ENCODE measurements at regions not wholly inside any gene's neighbourhood (a gene's known extent, or its start where the extent isn't known, plus 50 kb on each side); places are given as distances from the start of the nearest gene placed in this dataset.
A peak's percentile ranks its signal among the peaks of the same experiment; 100 is the strongest.

GRCh38 chr21:38965241-38965640 lies 159.5 kb downstream of the ETS2 start:
- peaks cover 12% of the 10 kb centered on the region for H3K4me1 Mint-ChIP-seq (ENCODE audit: unreplicated experiment)
- peak overlapping the region; percentile 38 for H3K27ac Mint-ChIP-seq (ENCODE audit: unreplicated experiment)
- TF ChIP-seq CTCF (IDR thresholded peaks at IDR 0.05; ENCODE audit: unreplicated experiment), result no peak
- no peak overlapping the region for H3K4me3 Mint-ChIP-seq (ENCODE audit: unreplicated experiment)
- DNase-seq (ENCODE audit: low spot score), result no peak
- H3K27me3 Mint-ChIP-seq (ENCODE audit: unreplicated experiment), result peaks cover 9% of the 10 kb centered on the region
- H3K36me3 Mint-ChIP-seq (ENCODE audit: low read depth, unreplicated experiment), result peaks cover 12% of the 10 kb centered on the region
- peaks cover 4% of the 10 kb centered on the region for H3K9me3 Mint-ChIP-seq (ENCODE audit: unreplicated experiment)

GRCh38 chr21:38963006-38963405 lies 157.3 kb downstream of the ETS2 start:
- Mint-ChIP-seq H3K4me3 (ENCODE audit: unreplicated experiment) (no peak overlapping the region), H3K27me3 (ENCODE audit: unreplicated experiment) (peaks cover 9% of the 10 kb centered on the region), H3K4me1 (ENCODE audit: unreplicated experiment) (peaks cover 20% of the 10 kb centered on the region), H3K9me3 (ENCODE audit: unreplicated experiment) (peaks cover 4% of the 10 kb centered on the region), H3K27ac (ENCODE audit: unreplicated experiment) (no peak overlapping the region), H3K36me3 (ENCODE audit: low read depth, unreplicated experiment) (peaks cover 12% of the 10 kb centered on the region)
- no peak for DNase-seq (ENCODE audit: low spot score)
- TF ChIP-seq CTCF (IDR thresholded peaks at IDR 0.05; ENCODE audit: unreplicated experiment), result no peak

- peaks cover 12% of the 10 kb centered on the region for H3K36me3 Mint-ChIP-seq (ENCODE audit: low read depth, unreplicated experiment)
These were observed 154.5 kb downstream of the ETS2 start for GRCh38 chr21:38960251-38960650.

GRCh38 chr21:38959692-38960061 lies 153.9 kb downstream of the ETS2 start:
- DNase-seq (ENCODE audit: low spot score), result no peak
- Mint-ChIP-seq H3K9me3 (ENCODE audit: unreplicated experiment) (peaks cover 4% of the 10 kb centered on the region), H3K27ac (ENCODE audit: unreplicated experiment) (no peak overlapping the region), H3K4me3 (ENCODE audit: unreplicated experiment) (no peak overlapping the region), H3K27me3 (ENCODE audit: unreplicated experiment) (peaks cover 9% of the 10 kb centered on the region), H3K36me3 (ENCODE audit: low read depth, unreplicated experiment) (peaks cover 12% of the 10 kb centered on the region), H3K4me1 (ENCODE audit: unreplicated experiment) (peaks cover 41% of the 10 kb centered on the region)
- TF ChIP-seq CTCF (IDR thresholded peaks at IDR 0.05; ENCODE audit: unreplicated experiment), result no peak

More at GRCh38 chr21:38960251-38960650, 154.5 kb downstream of the ETS2 start:
- peaks cover 4% of the 10 kb centered on the region for H3K9me3 Mint-ChIP-seq (ENCODE audit: unreplicated experiment)
- H3K4me3 Mint-ChIP-seq (ENCODE audit: unreplicated experiment), result no peak overlapping the region
- H3K4me1 Mint-ChIP-seq (ENCODE audit: unreplicated experiment), result peaks cover 36% of the 10 kb centered on the region
- DNase-seq (ENCODE audit: low spot score), result no peak
- no peak overlapping the region for H3K27ac Mint-ChIP-seq (ENCODE audit: unreplicated experiment)
- no peak for TF ChIP-seq CTCF (IDR thresholded peaks at IDR 0.05; ENCODE audit: unreplicated experiment)
- H3K27me3 Mint-ChIP-seq (ENCODE audit: unreplicated experiment), result peaks cover 9% of the 10 kb centered on the region

- H3K27ac Mint-ChIP-seq (ENCODE audit: unreplicated experiment), result no peak overlapping the region
These were observed 153.4 kb downstream of the ETS2 start for GRCh38 chr21:38958940-38959691.

More at GRCh38 chr21:38958940-38959691, 153.4 kb downstream of the ETS2 start:
- H3K36me3 Mint-ChIP-seq (ENCODE audit: low read depth, unreplicated experiment), result peaks cover 12% of the 10 kb centered on the region
- peaks cover 9% of the 10 kb centered on the region for H3K27me3 Mint-ChIP-seq (ENCODE audit: unreplicated experiment)
- no peak overlapping the region for H3K4me3 Mint-ChIP-seq (ENCODE audit: unreplicated experiment)
- H3K9me3 Mint-ChIP-seq (ENCODE audit: unreplicated experiment), result peaks cover 4% of the 10 kb centered on the region
- no peak for TF ChIP-seq CTCF (IDR thresholded peaks at IDR 0.05; ENCODE audit: unreplicated experiment)
- no peak for DNase-seq (ENCODE audit: low spot score)
- H3K4me1 Mint-ChIP-seq (ENCODE audit: unreplicated experiment), result peaks cover 45% of the 10 kb centered on the region
